Hepatocyte (in vitro differentiated cells): ENCODE measurements at regions not wholly inside any gene's neighbourhood (a gene's known extent, or its start where the extent isn't known, plus 50 kb on each side); places are given as distances from the start of the nearest gene placed in this dataset.

Source experiments
- DNase-seq: peaks from one replicate; pipeline ENCODE4 v3.0.0-alpha.2; 2016; ENCODE audit warnings: low spot score
- H2AFZ ChIP-seq: fragments of 200-600 bp; sonication (generic); 2 replicates; pipeline ENCODE4 v1.6.0; 2016; ENCODE audit warnings: antibody characterized with exemption, mild to moderate bottlenecking
- H3K27ac ChIP-seq: fragments of 200-600 bp; sonication (generic); 2 replicates; pipeline ENCODE4 v1.5.1; 2016; ENCODE audit warnings: mild to moderate bottlenecking
- H3K27me3 ChIP-seq: fragments of 200-600 bp; sonication (generic); 2 replicates; pipeline ENCODE4 v1.6.1; 2016
- H3K36me3 ChIP-seq: fragments of 200-600 bp; sonication (generic); replicated peaks from 2 replicates; pipeline ENCODE4 v1.5.1; 2016; ENCODE audit warnings: low read depth; ENCODE audit not compliant: insufficient read depth
- H3K4me1 ChIP-seq: fragments of 200-600 bp; sonication (generic); 2 replicates; pipeline ENCODE4 v1.5.1; 2016; ENCODE audit warnings: mild to moderate bottlenecking, moderate library complexity; ENCODE audit not compliant: insufficient read depth
- H3K4me2 ChIP-seq: fragments of 200-600 bp; sonication (generic); 2 replicates; pipeline ENCODE4 v1.6.0; 2016
- H3K4me3 ChIP-seq: fragments of 200-600 bp; sonication (generic); 2 replicates; pipeline ENCODE4 v1.5.1; 2016; ENCODE audit warnings: mild to moderate bottlenecking
- H3K79me2 ChIP-seq: fragments of 200-600 bp; sonication (generic); 2 replicates; pipeline ENCODE4 v1.6.0; 2017; ENCODE audit warnings: mild to moderate bottlenecking
- H3K9me2 ChIP-seq: fragments of 200-600 bp; sonication (generic); replicated peaks from 2 replicates; pipeline ENCODE4 v1.6.0; 2017; ENCODE audit warnings: mild to moderate bottlenecking; ENCODE audit not compliant: insufficient read depth
- H3K9me3 ChIP-seq: fragments of 200-600 bp; sonication (generic); 2 replicates; pipeline ENCODE4 v1.5.1; 2016; ENCODE audit warnings: low read depth, mild to moderate bottlenecking
- H4K20me1 ChIP-seq: fragments of 200-600 bp; sonication (generic); 2 replicates; pipeline ENCODE4 v1.6.0; 2016; ENCODE audit warnings: mild to moderate bottlenecking; ENCODE audit not compliant: insufficient read depth, poor library complexity, severe bottlenecking
- EZH2 ChIP-seq: fragments of 200-600 bp; sonication (generic); IDR thresholded peaks from 2 replicates; pipeline ENCODE4 v1.6.1; 2016; ENCODE audit warnings: antibody characterized with exemption, mild to moderate bottlenecking, borderline replicate concordance
- EZH2phosphoT487 ChIP-seq: fragments of 200-600 bp; sonication (generic); IDR thresholded peaks from one replicate; pipeline ENCODE4 v1.6.1; 2018; ENCODE audit warnings: antibody characterized with exemption, mild to moderate bottlenecking, low read depth, moderate library complexity; ENCODE audit not compliant: unreplicated experiment, severe bottlenecking
- WGBS: methylation state at CpG from one replicate; pipeline ENCODE4 v1.1.6; 2016; ENCODE audit warnings: low lambda C conversion rate; ENCODE audit errors: missing lambda C conversion rate; 5-methylcytosine and 5-hydroxymethylcytosine counted together
- TF ChIP-seq, protein P1 (sequence below): fragments of 200-600 bp; sonication (generic); IDR thresholded peaks from 2 replicates; pipeline ENCODE4 v1.5.1; 2016; ENCODE audit warnings: antibody characterized with exemption, mild to moderate bottlenecking; ENCODE audit not compliant: poor library complexity

DNA sequence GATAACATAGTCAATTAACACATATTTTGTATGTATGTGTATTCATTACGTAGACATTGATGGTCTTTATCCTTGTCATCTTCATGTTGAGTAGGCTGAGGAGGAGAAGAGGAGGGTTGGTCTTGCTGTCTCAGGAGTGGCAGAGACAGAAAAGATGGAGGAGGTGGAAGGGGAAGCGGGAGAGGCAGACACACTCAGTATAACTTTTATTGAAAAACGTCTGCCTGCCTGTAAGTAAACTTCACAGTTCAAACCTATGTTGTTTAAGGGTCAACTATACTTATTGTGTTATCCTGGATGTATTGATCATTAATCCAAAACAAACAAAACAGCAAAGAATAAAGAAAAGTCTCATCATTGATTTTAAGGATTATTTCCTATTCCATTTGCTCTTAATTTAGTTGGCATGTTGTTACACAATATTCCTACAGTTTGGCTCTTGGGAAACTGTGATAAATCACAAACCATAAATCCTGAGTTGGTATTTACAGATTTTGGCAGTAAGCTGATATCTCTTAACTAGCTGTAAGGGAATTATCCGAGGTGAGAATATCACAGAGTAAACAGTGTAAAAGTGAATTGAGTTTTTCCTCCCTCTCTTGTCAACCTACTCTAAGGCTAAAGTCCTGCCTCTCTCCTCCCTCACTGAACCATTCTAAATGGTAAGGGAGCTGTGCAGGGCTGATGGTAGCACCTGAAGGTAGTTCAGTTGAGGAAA lies 487.2 kb downstream of the SPATA31D1 start:
- no peaks in the 10 kb centered on the region for H3K79me2 ChIP-seq
- H3K27me3 ChIP-seq, result no peaks in the 10 kb centered on the region
- 56% methylated on average over 4 of the region's 4 CpGs for WGBS
- no peak overlapping the region for H2AFZ ChIP-seq
- H3K9me2 ChIP-seq, result no peaks in the 10 kb centered on the region
- H3K4me1 ChIP-seq, result peaks cover 4% of the 10 kb centered on the region
- no peaks in the 10 kb centered on the region for H3K9me3 ChIP-seq
- H4K20me1 ChIP-seq, result no peaks in the 10 kb centered on the region
- H3K4me3 ChIP-seq, result no peak overlapping the region
- H3K4me2 ChIP-seq, result no peak overlapping the region
- H3K36me3 ChIP-seq, result no peaks in the 10 kb centered on the region
- DNase-seq, result peak; percentile 8
- no peak overlapping the region for H3K27ac ChIP-seq
- TF ChIP-seq EZH2 (no peak), EZH2phosphoT487 (peak; percentile 55)

DNA sequence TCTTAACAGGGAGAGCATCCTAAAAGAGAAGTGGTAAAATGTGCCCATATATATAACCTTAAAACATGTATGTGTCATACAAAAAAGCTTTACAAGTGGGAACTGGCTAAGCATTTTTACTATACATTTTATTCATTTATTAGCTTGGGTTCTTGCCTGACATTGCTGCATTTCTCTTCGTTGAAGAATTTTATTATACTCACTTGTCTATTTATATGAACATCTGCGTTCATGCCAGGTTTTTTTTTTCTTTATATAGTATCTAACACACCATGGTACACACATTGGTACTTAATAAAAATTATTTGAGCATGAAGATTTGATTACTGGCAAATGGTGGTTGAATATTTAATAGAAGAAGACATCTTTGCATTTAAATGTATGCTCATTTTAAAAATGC lies 492.3 kb downstream of the SPATA31D1 start:
- H3K9me3 ChIP-seq, result no peaks in the 10 kb centered on the region
- no peak for TF ChIP-seq EZH2phosphoT487
- no peak for TF ChIP-seq EZH2
- TF ChIP-seq, protein P1, sequence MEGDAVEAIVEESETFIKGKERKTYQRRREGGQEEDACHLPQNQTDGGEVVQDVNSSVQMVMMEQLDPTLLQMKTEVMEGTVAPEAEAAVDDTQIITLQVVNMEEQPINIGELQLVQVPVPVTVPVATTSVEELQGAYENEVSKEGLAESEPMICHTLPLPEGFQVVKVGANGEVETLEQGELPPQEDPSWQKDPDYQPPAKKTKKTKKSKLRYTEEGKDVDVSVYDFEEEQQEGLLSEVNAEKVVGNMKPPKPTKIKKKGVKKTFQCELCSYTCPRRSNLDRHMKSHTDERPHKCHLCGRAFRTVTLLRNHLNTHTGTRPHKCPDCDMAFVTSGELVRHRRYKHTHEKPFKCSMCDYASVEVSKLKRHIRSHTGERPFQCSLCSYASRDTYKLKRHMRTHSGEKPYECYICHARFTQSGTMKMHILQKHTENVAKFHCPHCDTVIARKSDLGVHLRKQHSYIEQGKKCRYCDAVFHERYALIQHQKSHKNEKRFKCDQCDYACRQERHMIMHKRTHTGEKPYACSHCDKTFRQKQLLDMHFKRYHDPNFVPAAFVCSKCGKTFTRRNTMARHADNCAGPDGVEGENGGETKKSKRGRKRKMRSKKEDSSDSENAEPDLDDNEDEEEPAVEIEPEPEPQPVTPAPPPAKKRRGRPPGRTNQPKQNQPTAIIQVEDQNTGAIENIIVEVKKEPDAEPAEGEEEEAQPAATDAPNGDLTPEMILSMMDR, result no peak
- WGBS, result 66% methylated on average over 2 of the region's 2 CpGs
- H2AFZ ChIP-seq, result no peak overlapping the region
- H3K4me3 ChIP-seq, result no peak overlapping the region
- H3K4me1 ChIP-seq, result peaks cover 3% of the 10 kb centered on the region
- DNase-seq, result no peak
- no peak overlapping the region for H3K4me2 ChIP-seq
- H4K20me1 ChIP-seq, result no peaks in the 10 kb centered on the region
- H3K27me3 ChIP-seq, result no peaks in the 10 kb centered on the region
- no peak overlapping the region for H3K27ac ChIP-seq
- no peaks in the 10 kb centered on the region for H3K9me2 ChIP-seq
- no peaks in the 10 kb centered on the region for H3K79me2 ChIP-seq
- no peaks in the 10 kb centered on the region for H3K36me3 ChIP-seq

DNA sequence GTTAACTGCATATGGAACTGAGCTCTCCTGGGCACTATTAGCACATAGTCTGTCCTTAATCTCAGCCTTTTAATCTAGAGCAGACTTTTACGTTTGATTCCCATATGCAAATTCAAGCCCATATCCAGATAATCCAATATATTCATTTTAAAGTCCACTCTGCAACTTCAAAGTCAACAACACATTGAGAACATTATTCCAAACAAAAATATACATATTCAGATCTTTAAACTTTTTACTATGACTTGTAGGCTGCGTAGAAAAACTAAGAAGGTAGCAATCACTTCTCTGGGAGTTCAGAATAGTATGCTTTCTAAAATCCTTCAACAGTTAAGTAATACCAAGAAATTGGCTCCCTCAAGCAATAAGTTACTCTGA lies 499.4 kb downstream of the SPATA31D1 start:
- H4K20me1 ChIP-seq, result no peaks in the 10 kb centered on the region
- H3K27me3 ChIP-seq, result no peaks in the 10 kb centered on the region
- peaks cover 12% of the 10 kb centered on the region for H3K4me1 ChIP-seq
- H3K27ac ChIP-seq, result no peak overlapping the region
- no peaks in the 10 kb centered on the region for H3K36me3 ChIP-seq
- H3K79me2 ChIP-seq, result no peaks in the 10 kb centered on the region
- TF ChIP-seq EZH2, result no peak
- no peak for TF ChIP-seq EZH2phosphoT487
- TF ChIP-seq, protein P1, result no peak
- H3K4me2 ChIP-seq, result peak overlapping the region; percentile 8
- H3K9me2 ChIP-seq, result no peaks in the 10 kb centered on the region
- no peaks in the 10 kb centered on the region for H3K9me3 ChIP-seq
- no peak for DNase-seq
- 71% methylated on average over 2 of the region's 2 CpGs for WGBS
- no peak overlapping the region for H2AFZ ChIP-seq
- no peak overlapping the region for H3K4me3 ChIP-seq

DNA sequence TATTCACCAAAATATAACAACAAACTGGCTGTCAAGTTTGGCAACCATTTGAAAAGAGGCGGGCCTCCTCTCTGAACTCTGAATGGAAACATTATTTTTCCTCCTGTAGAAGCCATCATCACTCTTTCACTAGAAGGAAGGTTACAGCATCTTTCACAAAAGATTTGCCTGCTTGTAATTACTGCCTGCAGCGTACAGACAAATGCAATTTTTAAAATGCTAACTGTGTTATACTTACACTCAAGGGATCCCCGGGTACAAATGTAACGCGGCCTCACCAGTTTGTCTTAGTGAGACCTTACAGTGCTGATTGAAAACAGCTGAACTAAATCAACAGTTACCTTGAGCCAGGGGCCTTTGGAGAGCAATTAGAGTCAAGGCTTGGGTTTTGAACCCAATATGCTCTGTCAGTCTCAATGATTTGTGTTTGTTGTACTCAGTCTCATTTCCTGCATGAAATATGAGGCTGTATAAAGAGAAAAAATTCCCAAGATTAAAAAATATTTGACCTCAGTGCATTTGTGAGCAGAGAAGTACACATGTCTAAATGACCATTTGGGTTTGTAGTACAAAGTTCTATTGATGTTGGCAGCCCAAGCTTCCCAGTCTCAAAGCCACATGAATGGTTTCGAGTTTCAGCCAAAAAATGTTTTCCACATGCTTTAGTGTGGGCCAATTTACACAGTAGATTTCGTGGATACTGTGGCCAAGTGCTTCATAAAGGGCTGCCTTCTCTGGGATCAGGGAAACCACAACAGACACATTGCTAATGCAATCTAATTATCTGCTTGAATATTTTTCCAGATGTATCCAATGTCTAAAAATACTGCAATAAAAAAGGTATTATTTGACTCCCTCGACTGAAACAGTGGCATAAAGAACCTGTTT lies 500.0 kb downstream of the SPATA31D1 start:
- Histone ChIP-seq H3K4me3 (no peak overlapping the region), H3K79me2 (no peaks in the 10 kb centered on the region), H3K4me2 (peak overlapping the region; percentile 8), H3K27me3 (no peaks in the 10 kb centered on the region), H3K9me2 (no peaks in the 10 kb centered on the region), H3K9me3 (no peaks in the 10 kb centered on the region), H3K4me1 (peaks cover 12% of the 10 kb centered on the region), H3K36me3 (no peaks in the 10 kb centered on the region), H4K20me1 (no peaks in the 10 kb centered on the region), H3K27ac (peak overlapping the region; percentile 18), H2AFZ (no peak overlapping the region)
- TF ChIP-seq, protein P1, result no peak
- TF ChIP-seq EZH2phosphoT487, result peak; percentile 33
- 44% methylated on average over 8 of the region's 8 CpGs for WGBS
- peak; percentile 41 for DNase-seq
